BJ (cell line): ENCODE measurements at regions not wholly inside any gene's neighbourhood (a gene's known extent, or its start where the extent isn't known, plus 50 kb on each side); places are given as distances from the start of the nearest gene placed in this dataset.
"Not testable (repeated sequence)": the region's sequence is repeated elsewhere in the genome, so short reads cannot be mapped to it uniquely, and the experiment has no call there.

Experiments used
- CTCF ChIA-PET: fragments of 350-600 bp; formaldehyde crosslinking; extraction: SDS; loops from one replicate; lab custom pipeline; 2021; ENCODE audit warnings: antibody characterized with exemption, inconsistent platforms; lab: Yijun Ruan, JAX
- POLR2A ChIA-PET: fragments of 300-600 bp; sonication (Branson Sonifier 250); formaldehyde crosslinking; extraction: SDS; loops from one replicate; lab custom pipeline; 2021; ENCODE audit warnings: antibody characterized with exemption; lab: Charles Lee
- DNase-seq: peaks from one replicate; pipeline ENCODE4 v3.0.0-alpha.2; 2011; ENCODE audit warnings: low read depth
- H3K27me3 ChIP-seq: 2 replicates; pipeline ENCODE4 v1.6.0; 2011; ENCODE audit warnings: low read length; ENCODE audit not compliant: control insufficient read depth, insufficient read depth
- H3K36me3 ChIP-seq: 2 replicates; pipeline ENCODE4 v1.5.1; 2011; ENCODE audit warnings: low read length; ENCODE audit not compliant: control insufficient read depth, insufficient read depth
- H3K4me3 ChIP-seq: 2 replicates; pipeline ENCODE4 v1.5.1; 2011; ENCODE audit warnings: low read depth, mild to moderate bottlenecking, control low read depth, low read length
- TF ChIP-seq, protein P1 (sequence below): IDR thresholded peaks from 2 replicates; pipeline ENCODE4 v1.5.1; 2011; ENCODE audit warnings: low read depth, mild to moderate bottlenecking, control low read depth, inconsistent platforms, low read length, moderate library complexity; ENCODE audit not compliant: insufficient read depth

DNA sequence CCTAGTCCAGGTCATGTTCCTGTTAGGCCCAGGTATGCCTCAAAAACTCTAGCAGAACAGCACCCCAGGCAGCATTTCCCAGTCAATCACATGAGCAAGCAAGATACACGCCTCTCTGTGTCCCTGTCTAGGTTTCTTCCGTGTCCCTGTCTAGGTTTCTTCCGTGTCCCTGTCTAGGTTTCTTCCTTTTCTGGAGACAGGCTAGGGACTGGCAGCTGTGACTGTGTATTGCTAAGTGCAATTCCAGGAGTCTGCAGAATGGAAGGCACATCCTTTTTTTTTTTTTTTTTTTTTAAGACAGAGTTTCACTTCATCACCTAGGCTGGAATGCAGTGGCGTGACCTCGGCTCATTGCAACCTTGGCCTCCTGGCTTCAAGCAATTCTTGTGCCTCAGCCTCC is 77.6 kb downstream of the SETD4 start:
- DNase-seq: no peak
- TF ChIP-seq, protein P1, sequence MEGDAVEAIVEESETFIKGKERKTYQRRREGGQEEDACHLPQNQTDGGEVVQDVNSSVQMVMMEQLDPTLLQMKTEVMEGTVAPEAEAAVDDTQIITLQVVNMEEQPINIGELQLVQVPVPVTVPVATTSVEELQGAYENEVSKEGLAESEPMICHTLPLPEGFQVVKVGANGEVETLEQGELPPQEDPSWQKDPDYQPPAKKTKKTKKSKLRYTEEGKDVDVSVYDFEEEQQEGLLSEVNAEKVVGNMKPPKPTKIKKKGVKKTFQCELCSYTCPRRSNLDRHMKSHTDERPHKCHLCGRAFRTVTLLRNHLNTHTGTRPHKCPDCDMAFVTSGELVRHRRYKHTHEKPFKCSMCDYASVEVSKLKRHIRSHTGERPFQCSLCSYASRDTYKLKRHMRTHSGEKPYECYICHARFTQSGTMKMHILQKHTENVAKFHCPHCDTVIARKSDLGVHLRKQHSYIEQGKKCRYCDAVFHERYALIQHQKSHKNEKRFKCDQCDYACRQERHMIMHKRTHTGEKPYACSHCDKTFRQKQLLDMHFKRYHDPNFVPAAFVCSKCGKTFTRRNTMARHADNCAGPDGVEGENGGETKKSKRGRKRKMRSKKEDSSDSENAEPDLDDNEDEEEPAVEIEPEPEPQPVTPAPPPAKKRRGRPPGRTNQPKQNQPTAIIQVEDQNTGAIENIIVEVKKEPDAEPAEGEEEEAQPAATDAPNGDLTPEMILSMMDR: no peak
- no peaks in the 10 kb centered on the region for H3K36me3 ChIP-seq
- peaks cover 6% of the 10 kb centered on the region for H3K27me3 ChIP-seq
- CTCF ChIA-PET: no interaction called here
- H3K4me3 ChIP-seq: no peak overlapping the region
- POLR2A ChIA-PET: no interaction called here

DNA sequence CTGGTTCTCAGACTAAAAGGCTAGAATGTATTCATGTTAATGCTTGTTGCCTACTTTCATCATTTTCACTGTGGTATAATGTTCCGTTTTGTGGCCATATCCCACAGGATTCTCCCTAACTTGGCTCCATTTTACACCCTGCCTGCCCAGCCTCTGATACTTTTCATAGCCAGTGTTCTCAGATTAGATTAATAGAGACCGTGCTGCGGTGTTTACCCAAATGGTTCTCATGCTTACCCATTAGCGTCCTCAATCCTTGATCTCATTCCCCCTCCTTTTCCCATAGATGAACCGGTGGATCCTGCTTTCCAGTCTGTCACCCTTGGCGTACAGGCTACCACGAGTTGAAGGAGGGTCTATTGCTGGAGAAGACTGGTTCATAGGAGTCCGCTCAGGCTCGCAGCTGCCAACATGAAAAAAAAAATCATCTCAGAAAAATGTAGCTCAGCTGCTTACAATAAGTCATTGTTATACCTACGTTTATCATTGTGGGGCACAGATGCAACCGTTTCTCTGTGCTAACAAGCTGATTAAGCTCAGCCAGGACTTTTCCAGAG is 78.7 kb downstream of the SETD4 start:
- H3K27me3 ChIP-seq: peaks cover 10% of the 10 kb centered on the region
- DNase-seq: no peak
- TF ChIP-seq, protein P1: no peak
- POLR2A ChIA-PET: no interaction called here
- no peak overlapping the region for H3K4me3 ChIP-seq
- no peaks in the 10 kb centered on the region for H3K36me3 ChIP-seq
- CTCF ChIA-PET: no interaction called here

DNA sequence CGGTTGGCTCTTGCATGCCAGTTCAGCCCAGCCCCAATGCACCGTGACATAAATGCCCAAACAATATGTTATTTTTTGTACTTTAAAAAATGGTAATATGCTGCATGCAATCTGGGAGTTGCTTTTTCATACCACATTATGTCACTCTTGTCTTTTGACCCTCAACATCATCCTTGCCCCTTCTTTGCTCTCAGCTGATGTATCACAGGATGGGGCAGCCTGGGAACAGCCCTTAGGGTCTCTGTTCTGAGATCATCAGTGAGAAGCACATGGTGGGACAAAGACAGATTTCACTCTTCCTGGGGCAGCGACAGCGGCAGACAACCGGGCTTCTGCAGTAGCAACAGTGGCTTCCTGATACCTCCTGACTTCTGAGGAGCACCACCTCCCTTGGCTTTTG is 79.5 kb downstream of the SETD4 start:
- ChIA-PET CTCF (no interaction called here), POLR2A (no interaction called here)
- H3K4me3 ChIP-seq: no peak overlapping the region
- no peaks in the 10 kb centered on the region for H3K36me3 ChIP-seq
- H3K27me3 ChIP-seq: peaks cover 11% of the 10 kb centered on the region
- no peak for DNase-seq
- TF ChIP-seq, protein P1: no peak

DNA sequence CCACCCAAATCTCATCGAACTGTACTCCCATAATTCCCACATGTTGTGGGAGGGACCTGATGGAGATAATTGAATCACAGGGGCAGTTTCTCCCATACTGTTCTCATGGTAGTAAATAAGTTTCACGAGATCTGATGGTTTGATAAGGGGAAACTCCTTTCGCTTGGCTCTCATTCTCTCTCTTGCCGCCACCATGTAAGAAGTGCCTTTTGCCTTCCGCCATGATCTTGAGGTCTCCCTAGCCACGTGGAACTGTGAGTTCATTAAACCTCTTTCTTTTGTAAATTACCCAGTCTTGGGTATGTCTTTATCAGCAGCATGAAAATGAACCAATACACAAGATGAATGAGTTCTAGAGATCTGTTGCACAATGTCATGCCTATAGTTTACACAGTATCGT is 82.5 kb downstream of the SETD4 start:
- POLR2A ChIA-PET, H3K4me3 ChIP-seq, DNase-seq, H3K36me3 ChIP-seq: not testable (repeated sequence)
- CTCF ChIA-PET: interaction anchor here (1.3 kb wide), 1 partner anchor 50 kb away, joined by 3 read pairs; no protein-coding TSS in a partner anchor
- H3K27me3 ChIP-seq: peaks cover 14% of the 10 kb centered on the region

DNA sequence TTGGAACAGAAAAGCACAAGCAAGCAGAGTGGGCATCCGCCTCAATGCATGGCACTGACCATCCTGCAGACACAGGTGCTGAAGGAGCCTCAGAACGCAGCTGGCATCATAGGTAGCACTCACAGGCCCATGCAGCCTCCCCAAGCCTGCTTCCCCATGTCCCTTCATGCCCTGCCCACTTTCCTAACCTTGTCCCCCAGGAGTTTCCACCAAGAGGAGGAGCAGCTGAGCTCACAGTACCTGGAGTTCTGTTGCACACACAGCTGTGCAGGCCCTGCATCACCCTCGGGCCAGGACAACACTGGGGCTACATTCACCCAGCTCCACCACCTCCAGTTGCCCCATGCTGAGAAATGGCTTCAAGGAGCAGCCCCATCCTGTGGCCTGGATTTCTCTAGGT is 83.4 kb downstream of the SETD4 start:
- H3K27me3 ChIP-seq: peaks cover 16% of the 10 kb centered on the region
- TF ChIP-seq, protein P1: no peak
- CTCF ChIA-PET: interaction anchor here (1.3 kb wide), 1 partner anchor 51 kb away, joined by 3 read pairs; no protein-coding TSS in a partner anchor

DNA sequence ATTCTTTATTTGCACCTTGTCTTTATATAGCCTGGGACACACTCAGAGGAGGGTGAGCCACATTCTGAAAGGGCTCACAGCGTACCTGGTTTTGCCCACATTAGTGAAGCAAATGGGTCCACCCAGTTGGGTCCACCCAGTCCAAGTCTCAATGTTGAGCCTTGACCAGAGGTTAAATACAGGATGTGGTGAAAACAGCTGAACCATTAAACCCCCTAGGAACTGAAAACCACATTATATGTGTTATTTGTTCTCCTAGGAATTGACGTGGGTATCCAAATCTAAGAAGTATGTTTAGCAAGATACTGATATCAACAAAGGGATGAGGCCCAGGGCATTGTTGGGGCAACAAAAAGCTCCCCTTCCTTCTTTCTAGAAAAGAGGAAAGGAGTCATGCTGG is 83.8 kb downstream of the SETD4 start:
- DNase-seq: no peak
- TF ChIP-seq, protein P1: no peak
- Histone ChIP-seq H3K36me3 (no peaks in the 10 kb centered on the region), H3K27me3 (peaks cover 16% of the 10 kb centered on the region), H3K4me3 (no peak overlapping the region)
- ChIA-PET CTCF (interaction anchor here (1.3 to 1.8 kb wide), 2 partner anchors 16 to 51 kb away, joined by 3 to 4 read pairs; no protein-coding TSS in a partner anchor), POLR2A (no interaction called here)

More for the DNA sequence above, 83.4 kb downstream of the SETD4 start:
- Histone ChIP-seq H3K4me3 (no peak overlapping the region), H3K36me3 (no peaks in the 10 kb centered on the region)
- POLR2A ChIA-PET: no interaction called here
- no peak for DNase-seq
